Loucy (cell line): ENCODE measurements at regions not wholly inside any gene's neighbourhood (a gene's known extent, or its start where the extent isn't known, plus 50 kb on each side); places are given as distances from the start of the nearest gene placed in this dataset.

Experiments
- CTCF ChIP-seq: fragments of 200-600 bp; sonication (generic); conservative IDR thresholded peaks from 2 replicates; pipeline ENCODE4 v1.5.1; 2014; ENCODE audit warnings: mild to moderate bottlenecking, antibody characterized with exemption, low read length
- EZH2phosphoT487 ChIP-seq: fragments of 200-600 bp; IDR thresholded peaks from 2 replicates; pipeline ENCODE4 v1.6.1; 2018; ENCODE audit warnings: antibody characterized with exemption, mild to moderate bottlenecking, moderate library complexity, borderline replicate concordance

GRCh38 chr18:45165176-45165713 is 450.0 kb upstream of the SLC14A2 start:
- TF ChIP-seq CTCF (no peak), EZH2phosphoT487 (no peak)
